Fibroblast of the aortic adventitia (primary cell): ENCODE measurements at regions not wholly inside any gene's neighbourhood (a gene's known extent, or its start where the extent isn't known, plus 50 kb on each side); places are given as distances from the start of the nearest gene placed in this dataset.

Experiments
- DNase-seq: peaks from one replicate; pipeline ENCODE4 v3.0.0-alpha.2; 2010; ENCODE audit warnings: low read depth
- H3K4me3 ChIP-seq: 2 replicates; pipeline ENCODE4 v1.5.1; 2011; ENCODE audit warnings: low read depth, mild to moderate bottlenecking, control low read depth, low read length, moderate library complexity
- CTCF ChIP-seq: IDR thresholded peaks from 2 replicates; pipeline ENCODE4 v1.5.1; 2011; ENCODE audit warnings: mild to moderate bottlenecking, low read length, control low read depth, inconsistent platforms; ENCODE audit not compliant: insufficient read depth

- no peak overlapping the region for H3K4me3 ChIP-seq
- TF ChIP-seq CTCF, result no peak
- no peak for DNase-seq
These were observed 1299.2 kb upstream of the ATXN8OS start for GRCh38 chr13:68808456-68808855.

GRCh38 chr13:68806125-68806524, 1301.5 kb upstream of the ATXN8OS start:
- no peak for DNase-seq
- TF ChIP-seq CTCF, result no peak
- no peak overlapping the region for H3K4me3 ChIP-seq

GRCh38 chr13:68784275-68784674, 1323.4 kb upstream of the ATXN8OS start:
- no peak overlapping the region for H3K4me3 ChIP-seq
- TF ChIP-seq CTCF, result no peak
- no peak for DNase-seq

- no peak for TF ChIP-seq CTCF
- no peak overlapping the region for H3K4me3 ChIP-seq
- DNase-seq, result no peak
These were observed 1348.0 kb upstream of the ATXN8OS start for GRCh38 chr13:68759617-68760016.

- no peak for DNase-seq
- TF ChIP-seq CTCF, result no peak
These were observed 1357.8 kb upstream of the ATXN8OS start for GRCh38 chr13:68749796-68750195.

GRCh38 chr13:68748038-68748437, 1359.6 kb upstream of the ATXN8OS start:
- no peak for TF ChIP-seq CTCF
- no peak overlapping the region for H3K4me3 ChIP-seq
- no peak for DNase-seq

More at GRCh38 chr13:68749796-68750195, 1357.8 kb upstream of the ATXN8OS start:
- H3K4me3 ChIP-seq, result no peak overlapping the region

GRCh38 chr13:68745502-68745901, 1362.1 kb upstream of the ATXN8OS start:
- DNase-seq, result no peak

More at GRCh38 chr13:68745502-68745901, 1362.1 kb upstream of the ATXN8OS start:
- H3K4me3 ChIP-seq, result no peak overlapping the region
- no peak for TF ChIP-seq CTCF
